HG03097 (cell line): ENCODE measurements at regions not wholly inside any gene's neighbourhood (a gene's known extent, or its start where the extent isn't known, plus 50 kb on each side); places are given as distances from the start of the nearest gene placed in this dataset.
"Not testable (repeated sequence)": the region's sequence is repeated elsewhere in the genome, so short reads cannot be mapped to it uniquely, and the experiment has no call there.

Source experiments
- ATAC-seq: cut with Tn5 transposase; IDR thresholded peaks from one replicate; pipeline ENCODE4 v1.9.1; 2021; ENCODE audit not compliant: unreplicated experiment, low FRiP score

DNA sequence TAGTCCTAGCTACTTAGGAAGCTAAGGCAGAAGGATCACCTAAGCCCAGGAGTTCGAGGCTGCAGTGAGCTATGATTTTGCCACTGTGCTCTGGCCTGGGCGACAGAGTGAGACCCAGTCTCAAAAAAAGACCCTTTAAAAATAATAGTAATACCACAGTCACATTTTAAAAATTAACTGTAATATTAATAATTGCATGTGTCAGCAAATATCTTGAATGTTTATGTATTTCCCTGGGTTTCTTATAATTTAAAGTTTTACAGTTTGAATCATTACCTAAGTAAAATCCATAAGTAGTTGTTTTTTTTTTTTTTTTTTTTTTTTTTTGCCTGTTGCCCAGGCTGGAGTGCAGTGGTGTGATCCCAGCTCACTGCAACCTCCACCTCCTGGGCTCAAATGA, 69.2 kb downstream of the LYZL2 start:
- no peak for ATAC-seq

DNA sequence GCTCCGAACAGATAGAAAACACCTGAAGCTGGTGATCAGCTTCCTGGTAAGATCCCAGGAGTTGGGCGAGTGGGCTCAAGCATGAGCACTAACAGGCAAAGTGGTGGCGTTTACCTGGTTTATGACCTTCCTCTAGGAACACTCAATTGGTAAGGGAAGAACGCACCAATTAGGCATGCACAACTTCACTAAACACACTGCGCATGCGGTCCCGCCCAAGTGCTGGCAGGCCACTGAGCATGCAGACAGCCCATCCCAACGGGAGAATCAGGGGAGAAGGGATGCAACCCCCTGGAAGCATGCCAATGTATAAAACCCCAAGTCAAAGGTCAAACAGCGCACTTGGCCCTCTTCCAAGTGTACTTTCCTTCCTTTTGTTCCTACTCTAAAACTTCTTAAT, 70.4 kb downstream of the LYZL2 start:
- no peak for ATAC-seq

DNA sequence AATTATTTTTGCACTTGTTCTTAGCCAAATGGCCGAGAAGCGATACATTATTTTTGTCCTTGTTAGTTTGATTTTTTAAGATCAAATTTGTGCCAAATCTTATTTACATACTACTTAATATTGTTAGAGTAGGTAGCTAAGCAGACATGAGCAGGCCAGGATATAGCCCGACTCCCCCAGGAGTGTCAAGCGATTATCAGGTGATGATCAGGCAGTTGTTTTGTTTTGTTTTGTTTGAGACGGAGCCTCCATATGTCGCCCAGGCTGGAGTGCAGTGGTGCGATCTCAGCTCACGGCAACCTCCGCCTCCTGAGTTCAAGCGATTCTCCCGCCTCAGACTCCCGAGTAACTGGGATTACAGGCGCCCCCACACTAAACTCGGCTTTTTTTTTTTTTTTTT, 71.1 kb downstream of the LYZL2 start:
- no peak for ATAC-seq

DNA sequence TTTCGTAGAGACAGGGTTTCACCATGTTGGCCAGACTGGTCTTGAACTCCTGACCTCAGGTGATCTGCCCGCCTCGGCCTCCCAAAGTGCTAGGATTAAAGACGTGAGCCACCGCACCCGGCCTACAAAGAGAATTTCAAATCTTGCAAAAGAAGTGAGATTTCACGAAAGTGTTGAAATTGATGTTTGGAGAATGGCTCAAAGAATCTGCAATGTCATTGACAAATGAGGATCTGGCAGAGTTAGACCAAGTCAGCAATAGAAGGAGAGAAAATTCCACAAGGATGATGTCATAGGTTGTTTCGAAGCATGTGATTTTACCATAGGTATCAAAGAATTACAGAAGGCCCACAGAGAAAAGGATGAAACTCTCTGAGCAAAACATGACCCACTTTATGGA, 71.7 kb downstream of the LYZL2 start:
- ATAC-seq, result no peak

DNA sequence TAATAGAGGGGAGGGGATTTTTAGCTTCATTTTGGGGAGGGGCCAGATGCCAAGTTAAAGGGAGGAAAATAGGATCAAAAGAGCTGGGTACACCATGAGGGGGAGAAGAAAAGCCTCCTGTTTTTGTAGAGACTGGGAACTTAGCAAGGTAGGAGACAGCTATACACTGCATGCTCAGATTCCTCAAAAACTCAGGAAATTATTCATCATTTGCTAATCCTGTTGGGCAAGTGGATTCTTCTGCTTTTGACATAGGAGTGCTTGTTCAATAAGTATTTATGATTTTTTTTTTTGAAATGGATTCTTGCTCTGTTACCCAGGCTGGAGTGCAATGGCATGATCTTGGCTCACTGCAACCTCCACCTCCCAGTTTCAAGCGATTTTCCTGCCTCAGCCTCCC, 73.4 kb downstream of the LYZL2 start:
- no peak for ATAC-seq

DNA sequence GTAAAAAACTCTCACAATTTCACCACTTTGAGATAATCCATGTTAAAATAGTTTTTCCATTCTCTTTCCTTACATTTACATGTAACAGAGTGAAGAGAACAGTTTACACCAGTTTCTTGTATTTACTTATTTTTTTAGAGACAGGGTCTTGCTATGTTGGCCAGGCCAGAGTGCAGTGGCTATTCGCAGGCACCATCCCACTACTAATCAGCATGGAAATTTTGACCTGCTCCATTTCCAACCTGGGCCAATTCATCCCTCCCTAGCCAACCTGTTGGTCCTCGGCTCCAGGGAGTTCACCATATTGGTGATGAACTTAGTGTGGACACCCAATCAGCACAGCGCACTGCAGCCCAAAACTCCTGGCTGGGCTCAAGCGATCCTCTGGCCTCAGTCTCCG, 74.1 kb downstream of the LYZL2 start:
- ATAC-seq, result no peak

DNA sequence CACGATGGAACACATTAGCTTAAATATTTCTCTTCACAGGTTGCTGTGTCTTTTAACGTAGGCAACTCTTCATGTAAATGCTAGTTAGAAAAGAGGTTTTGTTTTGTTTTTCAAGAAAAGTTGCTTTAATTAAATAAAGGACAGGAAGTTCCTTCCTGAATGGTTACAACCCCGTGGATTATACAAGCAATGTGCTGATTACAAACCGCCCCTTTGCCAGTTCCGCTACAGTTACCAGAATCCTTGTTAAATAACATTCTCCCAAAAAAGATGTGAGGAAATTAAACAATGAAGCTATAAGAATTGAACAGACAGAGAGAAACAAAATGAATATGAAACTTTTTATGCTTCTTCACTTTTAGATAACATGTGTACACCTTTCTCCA, 75.1 kb downstream of the LYZL2 start:
- no peak for ATAC-seq

DNA sequence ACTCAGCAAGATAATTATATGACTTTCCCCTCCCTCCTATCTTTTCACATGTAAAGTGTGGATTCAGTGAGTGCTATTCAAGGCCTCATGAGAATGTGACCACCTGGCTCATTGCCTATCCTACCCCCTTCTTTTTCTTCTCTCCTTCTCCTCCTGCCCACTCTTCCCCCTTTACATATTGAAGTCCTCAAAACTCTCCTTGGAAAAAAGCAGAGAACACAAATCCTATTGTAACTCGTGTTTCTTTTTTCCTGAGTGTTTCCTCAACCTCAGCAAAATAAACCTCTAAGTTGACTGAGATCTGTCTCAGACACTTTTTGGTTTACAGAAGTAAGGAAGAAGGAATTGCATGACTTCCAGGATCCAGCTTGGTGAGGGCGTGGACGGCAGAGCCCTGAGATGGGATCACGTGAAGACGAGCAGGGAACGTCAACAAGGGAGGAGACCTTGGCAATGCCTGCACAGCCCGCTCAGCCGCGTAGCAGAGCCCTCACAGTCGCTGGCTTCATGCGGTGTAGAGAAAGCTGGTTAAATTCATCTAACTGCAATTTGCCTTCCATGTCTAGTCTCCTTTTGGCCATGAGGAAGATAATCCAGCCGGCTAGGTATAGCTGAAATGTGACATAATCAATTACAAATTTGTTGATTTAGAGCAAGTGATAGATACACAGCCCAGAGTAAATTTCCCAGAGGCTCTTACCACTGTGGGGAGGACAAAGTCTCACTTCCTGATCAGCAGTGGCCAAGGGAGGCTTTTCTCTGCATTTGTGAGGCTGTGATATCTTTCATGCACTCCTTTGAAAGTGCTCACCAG, 75.7 kb downstream of the LYZL2 start:
- no peak for ATAC-seq

DNA sequence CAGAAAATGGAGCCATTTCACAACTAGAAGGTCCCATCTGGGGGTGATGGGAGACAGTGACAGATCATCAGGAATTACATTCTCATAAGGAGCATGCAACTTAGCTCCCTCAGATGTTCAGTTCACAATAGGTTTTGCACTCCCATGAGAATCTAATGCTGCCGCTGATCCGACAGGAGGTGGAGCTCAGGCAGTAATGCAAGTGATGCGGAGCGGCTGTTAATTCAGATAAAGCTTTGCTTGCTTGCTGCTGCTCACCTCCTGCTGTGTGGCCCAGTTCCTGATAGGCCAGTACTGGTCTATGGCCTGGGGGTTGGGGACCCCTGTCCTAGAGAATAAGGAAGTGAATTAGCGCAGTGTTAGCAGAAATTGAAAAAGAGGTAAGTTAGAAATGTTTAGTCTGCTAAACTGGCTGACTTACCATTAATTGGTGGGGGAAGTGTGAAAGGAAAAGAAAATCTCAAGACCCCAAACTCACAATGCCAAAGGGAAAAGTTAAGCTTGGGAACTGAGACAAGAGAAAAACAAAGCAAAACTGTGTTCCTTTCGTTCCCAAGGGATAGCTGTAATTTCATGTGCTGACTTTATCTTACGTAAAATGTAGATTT, 76.4 kb downstream of the LYZL2 start:
- ATAC-seq, result no peak

DNA sequence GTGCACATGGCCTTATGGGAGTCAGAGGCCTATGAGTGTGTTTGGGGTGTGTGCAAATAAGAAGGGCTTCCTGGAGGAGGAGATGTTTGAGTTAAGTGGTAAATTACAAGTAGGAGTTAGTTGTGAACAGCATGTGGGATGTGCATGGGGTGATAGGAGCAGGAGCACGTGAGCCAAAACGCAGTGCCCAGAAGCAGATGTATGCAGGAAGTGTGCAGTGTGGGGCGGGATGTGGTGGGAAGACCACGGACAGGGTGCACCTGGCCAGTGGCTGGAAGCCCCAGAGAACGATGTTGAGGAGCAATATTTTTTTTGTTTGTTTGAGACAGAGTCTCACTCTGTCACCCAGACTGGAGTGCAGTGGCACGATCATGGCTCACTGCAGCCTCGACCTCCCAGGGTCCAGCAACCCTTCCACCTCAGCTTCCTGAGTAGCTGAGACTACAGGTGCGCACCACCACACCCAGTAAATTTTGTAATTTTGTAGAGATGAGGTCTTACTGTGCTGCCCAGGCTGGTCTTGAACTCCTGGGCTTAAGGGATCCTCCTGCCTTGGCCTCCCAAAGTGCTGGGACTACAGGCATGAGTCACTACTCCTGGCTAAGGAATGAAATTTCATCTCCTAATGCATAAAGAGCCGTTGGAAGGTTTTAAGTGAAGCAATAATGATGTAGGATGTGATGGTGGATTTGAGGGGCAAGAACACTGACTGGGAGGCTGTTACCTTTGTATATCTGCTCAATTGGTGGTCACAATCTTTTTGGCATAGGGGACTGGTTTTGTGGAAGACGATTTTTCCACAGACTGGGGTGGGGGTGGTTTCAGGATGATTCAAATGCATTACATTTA, 78.4 kb downstream of the LYZL2 start:
- no peak for ATAC-seq

DNA sequence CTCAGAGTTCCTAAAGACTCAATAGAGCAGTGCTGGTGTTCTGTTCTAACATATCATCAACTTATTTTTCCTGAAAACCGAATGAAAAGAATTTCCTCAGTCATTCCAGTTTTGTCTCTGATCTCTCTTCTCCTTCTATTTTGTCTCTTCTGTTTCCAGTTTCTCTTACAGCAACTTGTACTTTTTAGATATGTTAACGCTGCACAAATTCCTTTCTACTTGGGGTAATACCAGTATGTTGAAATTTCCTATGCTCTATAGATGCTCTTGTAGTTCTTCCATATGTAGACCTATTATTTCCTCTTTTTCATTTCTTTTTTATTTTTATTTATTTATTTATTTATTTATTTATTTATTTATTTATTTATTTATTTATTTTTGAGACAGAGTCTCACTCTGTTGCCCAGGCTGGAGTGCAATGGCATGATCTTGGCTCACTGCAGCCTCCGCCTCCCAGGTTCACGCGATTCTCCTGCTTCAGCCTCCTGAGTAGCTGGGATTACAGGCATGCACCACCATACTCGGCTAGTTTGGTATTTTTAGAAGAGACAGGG, 80.3 kb downstream of the LYZL2 start:
- ATAC-seq, result not testable (repeated sequence)

DNA sequence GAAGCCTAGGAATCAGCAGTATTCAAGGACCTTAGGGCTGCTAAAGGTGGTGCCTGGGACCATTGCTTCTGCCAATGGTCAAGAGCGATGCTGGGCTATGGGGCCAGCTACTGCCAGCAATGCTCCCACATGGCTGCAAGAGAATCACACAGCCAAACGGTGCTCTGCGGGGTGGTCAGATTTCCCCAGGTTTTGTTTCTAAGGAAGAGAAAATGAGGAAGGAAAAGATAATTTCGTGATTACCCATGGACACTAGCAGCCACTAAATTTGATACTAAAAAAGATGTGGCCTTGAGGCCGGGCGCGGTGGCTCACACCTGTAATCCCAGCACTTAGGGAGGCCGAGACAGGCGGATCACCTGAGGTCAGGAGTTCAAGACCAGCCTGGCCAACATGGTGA, 83.0 kb downstream of the LYZL2 start:
- ATAC-seq, result no peak

DNA sequence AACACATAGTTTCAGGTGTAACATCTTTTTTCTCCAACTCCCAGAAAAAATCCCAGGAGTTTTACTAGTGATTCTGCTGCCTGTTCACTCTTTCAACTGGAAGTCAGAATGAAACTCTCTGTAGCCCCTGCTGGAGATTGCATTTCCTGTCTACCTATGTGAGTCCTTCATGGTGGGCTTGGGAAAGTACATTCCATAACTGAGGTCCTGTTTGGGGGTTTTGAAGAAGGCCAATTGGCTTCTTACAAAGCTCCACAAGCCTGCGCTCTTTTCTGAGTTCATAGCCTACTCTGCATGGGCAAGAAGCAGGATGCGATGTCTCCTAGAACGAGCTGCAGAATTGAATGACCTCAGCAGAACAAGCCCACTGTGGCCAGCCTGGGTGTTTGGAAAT, 86.7 kb downstream of the LYZL2 start:
- ATAC-seq, result no peak

DNA sequence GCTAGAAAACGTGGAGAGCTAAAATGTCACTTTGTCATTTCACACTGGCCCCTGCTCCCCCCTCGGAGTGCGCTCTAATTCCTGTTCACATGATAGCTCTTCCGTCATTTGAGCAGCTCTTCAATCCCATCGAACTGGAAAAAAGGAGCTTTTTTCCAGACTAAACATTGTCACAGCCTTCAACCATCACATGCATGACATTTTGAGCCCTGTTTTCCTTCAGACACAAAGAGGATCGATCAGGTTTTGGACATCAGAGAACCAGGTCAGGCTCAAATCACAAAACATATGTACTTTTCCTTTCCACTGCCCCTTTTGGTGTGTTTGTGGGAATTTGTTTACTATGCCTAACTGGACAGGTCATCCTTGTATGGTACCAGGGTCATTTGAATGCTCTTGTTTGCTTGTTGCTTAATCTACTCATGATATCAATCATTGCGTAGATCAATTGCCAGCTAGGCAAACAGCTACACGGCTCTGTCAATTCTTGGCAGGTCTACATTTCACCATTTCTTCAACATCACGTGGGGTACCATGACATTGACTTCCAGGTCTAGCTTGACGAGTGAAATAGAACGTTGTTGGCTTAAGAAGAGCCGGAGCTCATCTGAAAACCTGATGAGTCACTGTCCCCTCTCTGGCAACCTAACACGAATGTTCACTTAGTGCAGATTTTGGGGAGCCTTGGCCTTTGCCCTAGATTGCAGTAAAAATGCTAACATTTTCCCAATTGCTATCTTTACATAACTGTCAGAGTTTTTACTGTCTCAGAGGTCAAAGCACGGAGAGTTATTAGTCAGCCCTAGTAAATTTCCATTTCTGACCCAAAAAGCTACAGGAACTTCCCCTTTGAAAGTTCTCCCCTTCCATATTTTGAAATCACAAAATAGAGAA, 87.3 kb downstream of the LYZL2 start:
- no peak for ATAC-seq

DNA sequence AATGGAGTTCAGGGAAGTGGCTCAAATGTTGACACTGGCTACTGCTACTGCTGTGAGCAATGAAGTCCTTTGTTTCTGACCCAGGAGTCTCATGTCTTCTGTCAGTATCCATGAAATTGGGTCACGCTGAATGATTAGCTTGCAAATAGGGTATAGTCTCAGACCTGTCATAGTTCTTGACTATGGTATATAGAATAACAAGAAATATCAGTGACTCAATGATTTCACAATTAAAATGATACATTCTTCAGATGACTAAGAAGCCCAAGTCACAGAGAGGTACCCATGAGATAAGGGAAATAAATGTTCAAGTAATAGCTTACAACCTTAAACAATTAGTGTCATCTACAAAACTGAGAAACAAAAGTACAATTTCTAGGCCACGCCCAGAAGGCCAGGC, 89.3 kb downstream of the LYZL2 start:
- no peak for ATAC-seq

DNA sequence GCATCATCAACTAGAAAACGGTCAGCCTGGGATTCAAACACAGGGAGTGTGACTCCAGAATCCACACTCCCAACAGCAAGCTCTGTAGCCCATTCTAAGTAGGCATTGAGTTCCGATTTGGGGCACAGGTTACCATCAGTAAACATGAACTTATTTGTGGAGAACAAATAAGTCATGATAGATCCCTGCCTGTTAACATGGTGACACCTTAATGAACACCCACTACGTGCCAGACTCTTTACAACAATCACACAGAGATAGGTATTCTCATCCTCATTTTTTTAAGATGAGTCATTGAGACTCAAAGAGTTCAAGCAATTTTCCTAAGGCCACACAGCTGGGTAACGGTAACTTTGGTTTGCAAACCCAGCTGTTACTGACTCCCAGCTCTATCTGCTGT, 91.5 kb downstream of the LYZL2 start:
- no peak for ATAC-seq

DNA sequence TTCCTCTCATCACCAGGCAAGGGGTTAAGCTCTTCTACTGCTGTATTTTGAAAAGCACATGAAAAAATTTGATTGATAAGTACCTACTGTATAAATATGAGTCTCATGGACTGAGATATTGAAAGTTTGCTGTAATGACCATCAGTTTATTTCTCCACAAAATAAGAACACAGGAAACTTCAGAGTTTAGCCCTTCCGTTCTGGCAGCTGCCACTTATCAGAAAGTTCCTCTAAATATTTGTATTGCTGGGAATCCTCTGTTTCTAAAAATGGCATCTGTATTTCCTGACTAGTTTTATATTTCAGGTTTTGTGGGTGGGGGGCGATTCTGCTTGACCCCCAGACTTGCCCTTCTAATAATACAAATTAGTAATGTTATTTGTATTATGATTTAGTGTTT, 92.0 kb downstream of the LYZL2 start:
- no peak for ATAC-seq

DNA sequence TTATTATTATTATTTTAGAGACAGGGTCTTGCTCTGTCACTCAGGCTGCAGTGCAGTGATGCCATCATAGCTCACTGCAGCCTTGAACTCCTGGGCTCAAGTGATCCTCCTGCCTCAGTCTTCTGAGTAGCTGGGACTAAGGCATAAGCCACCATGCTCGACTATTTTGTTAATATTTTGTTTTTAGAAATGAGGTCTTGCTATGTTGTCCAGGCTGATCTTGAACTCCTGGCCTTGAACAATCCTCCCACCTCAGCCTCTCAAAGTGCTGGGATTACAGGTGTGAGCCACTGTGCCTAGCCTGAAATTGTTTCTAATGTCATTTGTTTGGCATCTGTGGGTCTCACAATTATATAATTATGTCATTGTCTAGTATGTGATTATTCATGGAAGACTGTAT, 92.4 kb downstream of the LYZL2 start:
- not testable (repeated sequence) for ATAC-seq

DNA sequence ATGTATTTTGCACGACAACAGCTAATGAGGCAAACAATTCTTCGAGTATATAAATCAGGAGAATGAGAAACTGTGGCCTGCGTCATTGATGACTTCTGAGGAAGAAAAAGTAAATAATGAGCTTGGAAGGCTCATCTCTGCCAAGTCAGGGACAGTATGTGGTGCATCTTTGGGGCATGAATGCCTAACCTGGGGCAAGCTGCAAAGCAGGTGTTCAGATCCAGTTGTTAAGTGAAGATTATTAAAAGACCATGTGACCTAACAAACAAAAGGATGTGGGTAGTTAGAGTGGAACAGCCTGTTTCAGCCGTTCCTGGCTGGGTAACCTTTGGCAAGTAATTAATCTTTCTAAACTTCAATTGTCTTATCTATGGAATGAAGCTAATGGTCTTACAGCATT, 93.0 kb downstream of the LYZL2 start:
- ATAC-seq, result no peak

DNA sequence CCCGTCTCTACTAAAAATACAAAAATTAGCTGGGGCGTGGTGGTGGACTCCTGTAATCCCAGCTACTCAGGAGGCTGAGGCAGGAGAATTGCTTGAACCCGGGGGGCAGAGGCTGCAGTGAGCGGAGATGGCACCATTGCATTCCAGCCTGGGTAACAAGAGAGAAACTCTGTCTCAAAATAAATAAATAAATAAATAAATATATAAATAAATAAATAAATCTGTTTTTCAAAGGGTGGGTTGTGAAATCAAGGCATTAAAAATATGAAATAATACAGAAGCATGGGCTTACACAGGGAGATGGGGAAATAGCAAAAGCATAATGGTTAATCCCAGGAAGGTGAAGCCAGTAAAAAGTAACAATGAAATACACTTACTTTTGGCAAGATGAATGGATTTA, 93.9 kb downstream of the LYZL2 start:
- ATAC-seq, result no peak
